ENCODE measurements at regions not wholly inside any gene's neighbourhood (a gene's known extent, or its start where the extent isn't known, plus 50 kb on each side); places are given as distances from the start of the nearest gene placed in this dataset.

- no peak for DNase-seq
Observed at GRCh38 chr4:169807934-169808509, 50.3 kb upstream of the HPF1 start.

All from NCI-H1930 (cell line).